Transverse colon (tissue), 4 donors: ENCODE measurements at regions not wholly inside any gene's neighbourhood (a gene's known extent, or its start where the extent isn't known, plus 50 kb on each side); places are given as distances from the start of the nearest gene placed in this dataset.

Experiments
- DNase-seq: peaks from one replicate; pipeline ENCODE4 v3.0.0-alpha.2; 2019
- H3K27ac ChIP-seq, 4 donors: fragments of 200-600 bp; sonication (generic); 2 replicates each; pipeline ENCODE4 v1.5.1; 2016 to 2018; ENCODE audit warnings: inconsistent platforms in 4 of 4
- H3K27me3 ChIP-seq: fragments of 200-600 bp; sonication (generic); 2 replicates; pipeline ENCODE4 v1.5.1; 2017; ENCODE audit warnings: inconsistent platforms
- H3K36me3 ChIP-seq, 4 donors: fragments of 200-600 bp; sonication (generic); 2 replicates each; pipeline ENCODE4 v1.5.1; 2017 to 2019; ENCODE audit warnings: inconsistent platforms in 4 of 4
- H3K4me1 ChIP-seq, 4 donors: fragments of 200-600 bp; sonication (generic); 2 replicates each; pipeline ENCODE4 v1.5.1; 2017 to 2020; ENCODE audit warnings: inconsistent platforms in 4 of 4
- H3K4me3 ChIP-seq, 4 donors: fragments of 200-600 bp; sonication (generic); 1 replicate in 1 of 4; 2 replicates in 3 of 4; pipeline versions ENCODE4 v1.5.1 to v1.6.1; 2017 to 2019; ENCODE audit warnings: inconsistent platforms in 4 of 4
- H3K9me3 ChIP-seq, 2 donors: fragments of 200-600 bp; sonication (generic); 2 replicates each; pipeline ENCODE4 v1.5.1; 2017 to 2019; ENCODE audit warnings: inconsistent platforms in 2 of 2
- EP300 ChIP-seq: sonication (generic); formaldehyde crosslinking; IDR thresholded peaks from one replicate; pipeline ENCODE4 v1.6.1; 2017; ENCODE audit warnings: antibody characterized with exemption, low read depth
- POLR2A ChIP-seq: fragments of 450-650 bp; IDR thresholded peaks from one replicate; pipeline ENCODE4 v1.6.1; 2016; ENCODE audit warnings: antibody characterized with exemption, mild to moderate bottlenecking, moderate library complexity
- POLR2AphosphoS5 ChIP-seq, 3 donors: sonication (generic); formaldehyde crosslinking; IDR thresholded peaks; one replicate each; pipeline ENCODE4 v1.6.1; 2016; ENCODE audit warnings: antibody characterized with exemption in 3 of 3
- WGBS, 2 donors: methylation state at CpG; one replicate each; pipeline ENCODE4 v1.1.5; 2018; ENCODE audit warnings: low coverage in 1 of 2; 5-methylcytosine and 5-hydroxymethylcytosine counted together
- in situ Hi-C, 4 donors: fragments of 200-750 bp; cut with MboI; loops; one replicate each; pipeline versions ENCODE4 v1.15.0 to v1.15.1; 2017; ENCODE audit warnings: low sequenced_read_pairs in 3 of 4, low pct_ligation_motif_present in 1 of 4, low pct_unique_long_range_greater_than_20kb in 1 of 4
- intact Hi-C: fragments of 100-400 bp; cut with DNase I; formaldehyde crosslinking; loops from one replicate; pipeline ENCODE4 v1.15.1; 2023; ENCODE audit warnings: low total_unique reads
- TF ChIP-seq, protein P1 (sequence below), 5 experiments: fragments of 200-600 bp in 3 of 5; fragments of 450-650 bp in 2 of 5; sonication (generic) in 3 of 5; IDR thresholded peaks; 1 replicate in 2 of 5; 2 replicates in 3 of 5; pipeline ENCODE4 v1.5.1; 2016 to 2017; ENCODE audit warnings: antibody characterized with exemption in 5 of 5, inconsistent platforms in 3 of 5, mild to moderate bottlenecking in 2 of 5, moderate library complexity in 1 of 5

DNA sequence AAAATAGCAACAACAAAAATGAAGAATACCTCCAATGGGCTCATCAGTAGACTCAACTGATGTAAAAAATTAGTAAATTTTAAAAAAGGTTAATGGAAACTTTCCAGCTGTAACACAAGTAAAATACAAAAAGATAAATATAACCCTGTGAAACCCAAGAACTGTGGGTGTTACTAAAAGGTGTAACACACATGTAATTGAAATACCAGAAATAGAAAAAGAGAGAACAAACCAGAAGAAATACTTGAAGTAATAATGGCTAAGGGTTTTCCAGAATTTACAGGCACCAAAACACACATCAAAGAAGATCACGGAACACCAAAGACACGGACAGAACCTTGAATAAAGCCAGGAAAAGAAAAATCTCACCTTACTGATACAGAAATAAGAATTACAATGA is 590.6 kb upstream of the RAB6C start:
- 73 to 88% methylated on average over 2 of the region's 2 CpGs for WGBS, 2 donors
- no peak for TF ChIP-seq EP300
- TF ChIP-seq POLR2A: no peak
- TF ChIP-seq, protein P1, sequence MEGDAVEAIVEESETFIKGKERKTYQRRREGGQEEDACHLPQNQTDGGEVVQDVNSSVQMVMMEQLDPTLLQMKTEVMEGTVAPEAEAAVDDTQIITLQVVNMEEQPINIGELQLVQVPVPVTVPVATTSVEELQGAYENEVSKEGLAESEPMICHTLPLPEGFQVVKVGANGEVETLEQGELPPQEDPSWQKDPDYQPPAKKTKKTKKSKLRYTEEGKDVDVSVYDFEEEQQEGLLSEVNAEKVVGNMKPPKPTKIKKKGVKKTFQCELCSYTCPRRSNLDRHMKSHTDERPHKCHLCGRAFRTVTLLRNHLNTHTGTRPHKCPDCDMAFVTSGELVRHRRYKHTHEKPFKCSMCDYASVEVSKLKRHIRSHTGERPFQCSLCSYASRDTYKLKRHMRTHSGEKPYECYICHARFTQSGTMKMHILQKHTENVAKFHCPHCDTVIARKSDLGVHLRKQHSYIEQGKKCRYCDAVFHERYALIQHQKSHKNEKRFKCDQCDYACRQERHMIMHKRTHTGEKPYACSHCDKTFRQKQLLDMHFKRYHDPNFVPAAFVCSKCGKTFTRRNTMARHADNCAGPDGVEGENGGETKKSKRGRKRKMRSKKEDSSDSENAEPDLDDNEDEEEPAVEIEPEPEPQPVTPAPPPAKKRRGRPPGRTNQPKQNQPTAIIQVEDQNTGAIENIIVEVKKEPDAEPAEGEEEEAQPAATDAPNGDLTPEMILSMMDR (IDR thresholded peaks at IDR 0.05): no peak
- TF ChIP-seq POLR2AphosphoS5 (IDR thresholded peaks at IDR 0.05): no peak
- no peaks in the 10 kb centered on the region for H3K4me1 ChIP-seq
- H3K27ac ChIP-seq: no peak overlapping the region
- in situ Hi-C loops: loop anchor here in 1 of 4 donors (25.0 kb wide), 1 partner anchor 652 kb away; no protein-coding TSS in a partner anchor
- H3K9me3 ChIP-seq: no peaks in the 10 kb centered on the region
- DNase-seq: no peak
- no peaks in the 10 kb centered on the region for H3K27me3 ChIP-seq
- H3K4me3 ChIP-seq: no peak overlapping the region
- no peaks in the 10 kb centered on the region for H3K36me3 ChIP-seq
- intact Hi-C loops: no loop called here

DNA sequence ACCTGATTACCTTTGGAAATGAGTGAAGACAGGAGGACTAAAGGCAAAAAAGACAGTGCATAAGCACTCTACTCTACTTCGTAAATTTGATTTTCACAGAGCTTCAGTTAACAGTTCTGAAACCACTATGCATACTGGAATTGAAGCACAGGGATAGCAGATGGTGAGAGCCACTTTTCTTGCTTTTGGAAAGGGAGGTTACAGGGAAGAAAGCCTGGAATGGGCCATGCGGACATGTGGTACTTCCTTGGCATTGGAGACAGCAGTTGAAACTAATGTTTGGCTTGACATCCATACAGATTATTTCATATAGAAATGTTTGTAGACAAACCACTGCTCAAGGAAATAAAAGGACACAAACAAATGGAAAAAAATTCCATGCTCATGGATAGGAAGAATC is 585.6 kb upstream of the RAB6C start:
- intact Hi-C loops (no loop called here), in situ Hi-C loops (loop anchor here in 1 of 4 donors (25.0 kb wide), 1 partner anchor 657 kb away; no protein-coding TSS in a partner anchor)
- WGBS, 2 donors: 53 to 93% methylated on average over 2 of the region's 2 CpGs
- H3K9me3 ChIP-seq: no peaks in the 10 kb centered on the region
- no peak overlapping the region for H3K27ac ChIP-seq
- no peaks in the 10 kb centered on the region for H3K27me3 ChIP-seq
- no peaks in the 10 kb centered on the region for H3K4me1 ChIP-seq
- TF ChIP-seq POLR2A (no peak), EP300 (no peak), POLR2AphosphoS5 (IDR thresholded peaks at IDR 0.05) (no peak)
- TF ChIP-seq, protein P1 (IDR thresholded peaks at IDR 0.05): no peak
- H3K36me3 ChIP-seq: no peaks in the 10 kb centered on the region
- H3K4me3 ChIP-seq: no peak overlapping the region
- no peak for DNase-seq

DNA sequence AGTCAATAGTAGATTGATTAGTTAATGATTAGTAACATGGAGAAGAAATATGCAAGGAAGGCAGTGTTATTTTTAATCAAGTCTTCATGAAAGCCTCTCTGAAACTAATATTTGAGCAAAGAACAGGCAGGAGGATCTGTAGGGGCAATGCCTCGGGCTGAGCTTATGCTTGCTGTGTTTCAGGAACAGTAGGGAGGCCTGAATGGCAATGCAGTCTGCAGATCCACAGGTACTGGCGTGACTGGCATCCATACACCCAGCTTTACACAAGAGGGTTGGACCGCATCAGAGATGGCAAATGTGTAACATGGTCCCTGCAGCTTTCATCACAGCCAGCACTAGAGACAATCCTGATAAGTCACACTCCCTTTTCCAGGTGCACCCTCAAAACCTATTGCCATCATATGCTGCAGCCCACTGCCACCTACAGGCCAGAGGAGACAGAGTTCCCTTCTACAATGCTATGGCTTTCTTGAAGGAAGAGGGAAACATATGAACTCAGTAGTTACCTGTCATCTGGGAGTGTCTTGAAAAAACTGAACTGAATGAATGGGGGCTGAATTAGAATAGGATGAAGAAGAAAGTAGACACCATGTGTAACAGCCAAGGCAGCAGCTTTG is 582.4 kb upstream of the RAB6C start:
- no peak for DNase-seq
- intact Hi-C loops (loop anchor here (5.0 kb wide), 1 partner anchor 1075 kb away; no protein-coding TSS in a partner anchor), in situ Hi-C loops (loop anchor here in 1 of 4 donors (25.0 kb wide), 1 partner anchor 660 kb away; no protein-coding TSS in a partner anchor)
- 58% methylated on average over 3 of the region's 3 CpGs; no CpG with 5 or more reads in 1 of the 2 donors for WGBS, 2 donors
- Histone ChIP-seq H3K27ac (no peak overlapping the region), H3K36me3 (no peaks in the 10 kb centered on the region), H3K27me3 (no peaks in the 10 kb centered on the region), H3K9me3 (no peaks in the 10 kb centered on the region), H3K4me1 (no peaks in the 10 kb centered on the region), H3K4me3 (no peak overlapping the region)
- TF ChIP-seq, protein P1 (IDR thresholded peaks at IDR 0.05): peak; percentile 36 to 47 (median 42)
- no peak for TF ChIP-seq POLR2AphosphoS5 (IDR thresholded peaks at IDR 0.05)

DNA sequence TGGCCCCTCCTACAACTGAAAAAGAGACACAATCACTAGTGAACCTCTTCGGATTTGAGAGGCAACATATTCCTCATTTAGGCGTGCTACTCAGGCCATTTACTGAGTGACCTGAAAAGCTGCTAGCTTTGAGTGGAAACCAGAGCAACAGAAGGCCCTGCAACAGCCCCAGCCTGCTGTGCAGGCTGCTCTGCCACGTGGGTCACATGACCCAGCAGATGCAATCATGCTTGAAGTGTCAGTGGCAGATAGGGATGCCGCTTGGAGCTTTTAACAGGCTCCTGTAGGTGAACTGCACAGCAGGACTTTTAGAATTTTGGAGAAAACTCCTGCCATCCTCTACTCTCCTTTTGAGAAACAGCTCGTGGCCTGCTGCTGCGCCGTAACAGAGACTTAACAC is 578.6 kb upstream of the RAB6C start:
- Histone ChIP-seq H3K36me3 (no peaks in the 10 kb centered on the region), H3K9me3 (no peaks in the 10 kb centered on the region), H3K27ac (no peak overlapping the region), H3K4me1 (no peaks in the 10 kb centered on the region), H3K4me3 (no peak overlapping the region), H3K27me3 (no peaks in the 10 kb centered on the region)
- in situ Hi-C loops: no loop called here
- WGBS, 2 donors: 56 to 73% methylated on average over 6 to 7 of the region's 7 CpGs
- DNase-seq: no peak
- TF ChIP-seq POLR2AphosphoS5 (IDR thresholded peaks at IDR 0.05) (no peak), POLR2A (no peak), EP300 (no peak)
- TF ChIP-seq, protein P1 (IDR thresholded peaks at IDR 0.05): no peak
- intact Hi-C loops: no loop called here
